CD14-positive monocyte (primary cell): ENCODE measurements at regions not wholly inside any gene's neighbourhood (a gene's known extent, or its start where the extent isn't known, plus 50 kb on each side); places are given as distances from the start of the nearest gene placed in this dataset.

ENCODE experiments used
- DNase-seq, 3 donors: peaks; one replicate each; pipeline ENCODE4 v3.0.0-alpha.2; 2011 to 2022
- H2AFZ ChIP-seq: 2 replicates; pipeline ENCODE4 v1.6.0; 2012; ENCODE audit warnings: mild to moderate bottlenecking, low read depth, low read length, inconsistent platforms; ENCODE audit not compliant: insufficient read depth, poor library complexity, severe bottlenecking
- H3K27ac ChIP-seq, 2 donors: 1 replicate in 1 of 2; 2 replicates in 1 of 2; pipeline ENCODE4 v1.5.1; 2012 to 2013; ENCODE audit warnings: low read length in 2 of 2, control low read depth in 1 of 2, inconsistent platforms in 1 of 2, low read depth in 1 of 2, mild to moderate bottlenecking in 1 of 2
- H3K27me3 ChIP-seq, 2 donors: one replicate each; pipeline versions ENCODE4 v1.6.0 to v1.6.1; 2011 to 2013; ENCODE audit warnings: low read length in 2 of 2; ENCODE audit not compliant: control insufficient read depth in 2 of 2, insufficient read depth in 2 of 2
- H3K36me3 ChIP-seq, 2 donors: replicated peaks in 1 of 2; 1 replicate in 1 of 2; 2 replicates in 1 of 2; pipeline versions ENCODE4 v1.5.1 to v1.6.1; 2012 to 2013; ENCODE audit warnings: low read length in 2 of 2, control low read depth in 1 of 2, inconsistent platforms in 1 of 2, mild to moderate bottlenecking in 1 of 2; ENCODE audit not compliant: insufficient read depth in 2 of 2, control insufficient read depth in 1 of 2
- H3K4me1 ChIP-seq, 2 donors: 1 replicate in 1 of 2; 2 replicates in 1 of 2; pipeline versions ENCODE4 v1.5.1 to v1.6.1; 2012 to 2013; ENCODE audit warnings: low read length in 2 of 2, control low read depth in 1 of 2, inconsistent platforms in 1 of 2, mild to moderate bottlenecking in 1 of 2, moderate library complexity in 1 of 2; ENCODE audit not compliant: insufficient read depth in 2 of 2, control insufficient read depth in 1 of 2
- H3K4me2 ChIP-seq: replicated peaks from 2 replicates; pipeline ENCODE3; 2012; ENCODE audit warnings: low read length, moderate library complexity, mild to moderate bottlenecking; ENCODE audit not compliant: poor library complexity, severe bottlenecking; ENCODE audit errors: extremely low read depth
- H3K4me3 ChIP-seq, 3 experiments: fragments of 200-600 bp in 1 of 3; sonication (generic) in 1 of 3; replicated peaks in 1 of 3; 1 replicate in 2 of 3; 2 replicates in 1 of 3; pipeline ENCODE4 v1.5.1; 2011 to 2013; ENCODE audit warnings: low read length in 3 of 3, mild to moderate bottlenecking in 3 of 3, control low read depth in 2 of 3, low read depth in 2 of 3, inconsistent platforms in 1 of 3, moderate library complexity in 1 of 3
- H3K79me2 ChIP-seq: 2 replicates; pipeline ENCODE4 v1.6.0; 2012; ENCODE audit warnings: mild to moderate bottlenecking, control low read depth, inconsistent platforms, low read length, moderate library complexity; ENCODE audit not compliant: insufficient read depth
- H3K9ac ChIP-seq: 2 replicates; pipeline ENCODE4 v1.6.0; 2017; ENCODE audit warnings: low read length, mild to moderate bottlenecking; ENCODE audit not compliant: insufficient read depth, poor library complexity, severe bottlenecking
- H3K9me3 ChIP-seq, 2 donors: replicated peaks in 1 of 2; 1 replicate in 1 of 2; 2 replicates in 1 of 2; pipeline versions ENCODE4 v1.5.1 to v1.6.1; 2012 to 2013; ENCODE audit warnings: low read length in 2 of 2, control low read depth in 1 of 2; ENCODE audit not compliant: control insufficient read depth in 1 of 2, insufficient read depth in 1 of 2
- H4K20me1 ChIP-seq: 2 replicates; pipeline ENCODE4 v1.6.0; 2012; ENCODE audit warnings: mild to moderate bottlenecking, low read length, control low read depth, moderate library complexity; ENCODE audit not compliant: insufficient read depth
- H3K27ac Mint-ChIP-seq, 7 donors: one replicate each; pipeline ENCODE4 v1.8.0; 2020; ENCODE audit warnings: mild to moderate bottlenecking in 7 of 7, mixed read lengths in 7 of 7, moderate library complexity in 6 of 7, inconsistent platforms in 2 of 7
- H3K27me3 Mint-ChIP-seq, 3 donors: one replicate each; pipeline ENCODE4 v1.8.0; 2021 to 2022; ENCODE audit warnings: low read depth in 3 of 3, mild to moderate bottlenecking in 3 of 3, mixed read lengths in 3 of 3, moderate library complexity in 3 of 3, inconsistent platforms in 1 of 3
- H3K36me3 Mint-ChIP-seq, 2 donors: one replicate each; pipeline ENCODE4 v1.8.0; 2020; ENCODE audit warnings: mixed read lengths in 2 of 2, inconsistent platforms in 1 of 2, mild to moderate bottlenecking in 1 of 2
- H3K4me1 Mint-ChIP-seq: one replicate; pipeline ENCODE4 v1.8.0; 2020; ENCODE audit warnings: mild to moderate bottlenecking, mixed read lengths
- H3K4me3 Mint-ChIP-seq, 2 donors: one replicate each; pipeline ENCODE4 v1.8.0; 2020; ENCODE audit warnings: mild to moderate bottlenecking in 2 of 2, mixed read lengths in 2 of 2, moderate library complexity in 1 of 2
- H3K9me3 Mint-ChIP-seq, 7 donors: one replicate each; pipeline ENCODE4 v1.8.0; 2020 to 2022; ENCODE audit warnings: mixed read lengths in 7 of 7, mild to moderate bottlenecking in 6 of 7, moderate library complexity in 6 of 7, inconsistent platforms in 2 of 7
- WGBS: methylation state at CpG from one replicate; pipeline ENCODE4 v1.1.5; 2013; ENCODE audit warnings: missing lambda C conversion rate; ENCODE audit not compliant: insufficient coverage; 5-methylcytosine and 5-hydroxymethylcytosine counted together
- intact Hi-C, 2 donors: fragments of 100-400 bp; cut with micrococcal nuclease; formaldehyde crosslinking; loops; one replicate each; pipeline versions ENCODE4 v1.15.0 to v1.15.1; 2023
- TF ChIP-seq, protein P1 (sequence below): fragments of 200-600 bp; IDR thresholded peaks from one replicate; pipeline ENCODE4 v1.8.0; 2022; ENCODE audit warnings: antibody characterized with exemption, mild to moderate bottlenecking

- H3K27ac ChIP-seq = no peak overlapping the region
- intact Hi-C loops = no loop called here
These were observed 154.8 kb upstream of the SOX9 start for GRCh38 chr17:71966055-71966454.

GRCh38 chr17:71966459-71967313 is 154.1 kb upstream of the SOX9 start:
- no peaks in the 10 kb centered on the region for H3K4me1 Mint-ChIP-seq
- H3K9me3 Mint-ChIP-seq = peaks cover 0 to 9% (median 2%) of the 10 kb centered on the region in 7 donors
- H3K4me2 ChIP-seq = no peak overlapping the region
- peaks cover 0 to 3% of the 10 kb centered on the region in 2 donors for H3K9me3 ChIP-seq
- H3K27me3 Mint-ChIP-seq = peaks cover 0 to 5% (median 1%) of the 10 kb centered on the region in 3 donors
- no peaks in the 10 kb centered on the region for H3K79me2 ChIP-seq
- DNase-seq = no peak
- H3K9ac ChIP-seq = no peak overlapping the region
- no peaks in the 10 kb centered on the region for H3K36me3 Mint-ChIP-seq
- intact Hi-C loops = no loop called here
- no peaks in the 10 kb centered on the region for H3K36me3 ChIP-seq
- TF ChIP-seq, protein P1, sequence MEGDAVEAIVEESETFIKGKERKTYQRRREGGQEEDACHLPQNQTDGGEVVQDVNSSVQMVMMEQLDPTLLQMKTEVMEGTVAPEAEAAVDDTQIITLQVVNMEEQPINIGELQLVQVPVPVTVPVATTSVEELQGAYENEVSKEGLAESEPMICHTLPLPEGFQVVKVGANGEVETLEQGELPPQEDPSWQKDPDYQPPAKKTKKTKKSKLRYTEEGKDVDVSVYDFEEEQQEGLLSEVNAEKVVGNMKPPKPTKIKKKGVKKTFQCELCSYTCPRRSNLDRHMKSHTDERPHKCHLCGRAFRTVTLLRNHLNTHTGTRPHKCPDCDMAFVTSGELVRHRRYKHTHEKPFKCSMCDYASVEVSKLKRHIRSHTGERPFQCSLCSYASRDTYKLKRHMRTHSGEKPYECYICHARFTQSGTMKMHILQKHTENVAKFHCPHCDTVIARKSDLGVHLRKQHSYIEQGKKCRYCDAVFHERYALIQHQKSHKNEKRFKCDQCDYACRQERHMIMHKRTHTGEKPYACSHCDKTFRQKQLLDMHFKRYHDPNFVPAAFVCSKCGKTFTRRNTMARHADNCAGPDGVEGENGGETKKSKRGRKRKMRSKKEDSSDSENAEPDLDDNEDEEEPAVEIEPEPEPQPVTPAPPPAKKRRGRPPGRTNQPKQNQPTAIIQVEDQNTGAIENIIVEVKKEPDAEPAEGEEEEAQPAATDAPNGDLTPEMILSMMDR = no peak
- no peak overlapping the region for H3K4me3 Mint-ChIP-seq
- H2AFZ ChIP-seq = no peak overlapping the region
- no peak overlapping the region for H3K4me3 ChIP-seq
- 98% methylated on average over 5 of the region's 13 CpGs for WGBS
- no peak overlapping the region for H3K27ac Mint-ChIP-seq
- no peaks in the 10 kb centered on the region for H4K20me1 ChIP-seq
- H3K4me1 ChIP-seq = no peaks in the 10 kb centered on the region
- H3K27me3 ChIP-seq = no peaks in the 10 kb centered on the region
- H3K27ac ChIP-seq = no peak overlapping the region

More at GRCh38 chr17:71966055-71966454, 154.8 kb upstream of the SOX9 start:
- no peaks in the 10 kb centered on the region for H3K36me3 ChIP-seq
- TF ChIP-seq, protein P1 = no peak
- no peak overlapping the region for H3K4me2 ChIP-seq
- no peak overlapping the region for H3K4me3 Mint-ChIP-seq
- no peak overlapping the region for H3K27ac Mint-ChIP-seq
- H3K27me3 ChIP-seq = no peaks in the 10 kb centered on the region
- no peaks in the 10 kb centered on the region for H3K4me1 ChIP-seq
- no peak overlapping the region for H3K9ac ChIP-seq
- peaks cover 0 to 12% (median 4%) of the 10 kb centered on the region in 7 donors for H3K9me3 Mint-ChIP-seq
- no peaks in the 10 kb centered on the region for H3K4me1 Mint-ChIP-seq
- no peak overlapping the region for H3K4me3 ChIP-seq
- no peaks in the 10 kb centered on the region for H3K36me3 Mint-ChIP-seq
- H3K27me3 Mint-ChIP-seq = peaks cover 0 to 5% (median 0%) of the 10 kb centered on the region in 3 donors
- H3K79me2 ChIP-seq = no peaks in the 10 kb centered on the region
- H4K20me1 ChIP-seq = no peaks in the 10 kb centered on the region
- H2AFZ ChIP-seq = no peak overlapping the region
- WGBS = no CpG with 5 or more reads among the region's 6 CpGs
- DNase-seq = no peak
- H3K9me3 ChIP-seq = peaks cover 0 to 3% of the 10 kb centered on the region in 2 donors
